SW480 (cell line): ENCODE measurements at regions not wholly inside any gene's neighbourhood (a gene's known extent, or its start where the extent isn't known, plus 50 kb on each side); places are given as distances from the start of the nearest gene placed in this dataset.
"Not testable (repeated sequence)": the region's sequence is repeated elsewhere in the genome, so short reads cannot be mapped to it uniquely, and the experiment has no call there.

ENCODE experiments used
- DNase-seq: peaks from one replicate; pipeline ENCODE4 v3.0.0-alpha.2; 2016; ENCODE audit warnings: low spot score

GRCh38 chr3:30439451-30440053, 166.8 kb upstream of the TGFBR2 start:
- no peak for DNase-seq

DNA sequence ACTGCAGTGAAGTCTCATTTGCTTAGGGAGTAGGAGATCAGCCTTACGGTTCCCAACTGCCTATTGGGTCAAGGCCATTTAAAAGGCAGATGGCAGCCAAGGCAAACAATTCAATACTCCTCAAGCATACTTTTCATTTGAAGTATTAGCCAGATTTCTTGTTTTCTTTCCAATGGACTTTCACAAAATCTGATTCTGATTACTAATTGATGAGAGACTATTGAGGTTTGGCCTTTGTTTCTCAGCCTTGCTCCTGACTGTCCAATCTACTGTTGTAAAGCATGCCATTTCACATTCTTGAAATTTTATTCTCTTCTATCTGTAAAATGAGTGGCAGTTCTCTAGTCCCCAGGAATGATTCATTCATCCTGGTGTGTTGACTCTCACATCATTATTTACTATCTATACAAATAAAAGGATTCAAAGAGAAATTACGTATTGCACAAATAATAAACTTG, 166.2 kb upstream of the TGFBR2 start:
- DNase-seq = no peak

- no peak for DNase-seq
Observed at GRCh38 chr3:30440880-30441279, 165.5 kb upstream of the TGFBR2 start.

DNA sequence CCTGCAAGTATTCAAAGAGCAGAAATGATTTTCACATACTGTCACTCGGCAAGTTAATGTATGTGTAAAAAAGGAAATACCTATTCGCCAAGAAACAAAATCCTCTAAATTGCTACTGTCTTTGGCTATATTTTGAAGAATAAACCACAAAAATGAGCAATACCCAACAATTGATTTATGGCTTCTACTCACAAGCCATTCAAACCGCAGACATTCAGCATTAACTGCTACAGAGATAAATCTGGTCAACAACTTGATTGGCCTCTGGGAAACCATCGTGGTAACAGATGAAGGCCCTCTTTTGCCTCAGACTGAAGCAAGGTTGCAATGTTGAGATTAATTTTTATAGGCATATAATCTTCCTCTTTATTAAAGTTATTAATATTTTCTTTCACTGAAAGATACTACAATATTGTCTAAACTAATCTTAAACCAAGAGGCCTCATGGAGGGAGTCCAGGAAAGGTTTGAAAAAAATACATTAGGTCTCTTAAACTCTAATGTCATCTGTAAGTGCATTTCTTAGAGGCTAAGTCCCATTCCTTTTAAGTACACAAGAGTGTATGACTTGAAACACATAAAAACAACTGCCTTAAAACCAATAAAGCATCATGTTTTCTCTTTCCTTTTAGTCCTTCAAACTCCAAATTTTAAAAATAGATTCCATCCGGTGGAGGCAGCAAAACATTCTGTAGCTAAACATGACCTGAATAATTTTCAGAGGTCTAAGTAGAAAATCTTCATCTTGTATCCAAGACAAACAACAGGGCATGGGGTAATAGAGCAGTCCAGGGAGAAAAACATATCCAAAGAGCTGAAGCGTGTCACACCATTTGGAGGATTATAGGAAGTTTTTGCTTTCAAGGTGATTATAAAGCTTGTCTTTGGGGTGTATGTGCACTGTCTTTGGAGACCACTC, 162.4 kb upstream of the TGFBR2 start:
- no peak for DNase-seq

- no peak for DNase-seq
Observed at GRCh38 chr3:30448450-30449289, 157.7 kb upstream of the TGFBR2 start.

- no peak for DNase-seq
Observed at GRCh38 chr3:30449290-30449632, 157.1 kb upstream of the TGFBR2 start.

- DNase-seq = no peak
Observed at GRCh38 chr3:30452446-30452845, 154.0 kb upstream of the TGFBR2 start.

GRCh38 chr3:30453360-30454039, 152.9 kb upstream of the TGFBR2 start:
- DNase-seq = no peak

DNA sequence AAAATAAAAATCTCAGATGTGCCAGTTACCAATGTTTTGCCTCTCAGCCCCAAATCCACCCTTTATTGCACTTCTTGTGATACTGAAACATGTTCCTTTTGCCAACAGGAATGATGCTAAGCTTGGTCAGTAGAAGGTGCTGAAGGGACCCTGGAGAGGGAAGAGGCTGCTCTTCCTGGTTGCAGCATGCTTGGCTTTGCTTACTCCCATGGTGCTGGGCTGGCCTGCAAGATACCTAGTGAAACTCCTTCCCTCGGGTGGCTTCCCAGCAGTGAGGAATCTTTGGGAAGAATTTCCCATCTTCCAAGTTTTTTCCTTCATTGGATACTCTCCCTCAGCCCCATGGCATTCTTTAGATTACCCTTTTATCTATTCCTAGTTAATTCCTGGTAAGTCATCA, 151.8 kb upstream of the TGFBR2 start:
- DNase-seq = no peak

GRCh38 chr3:30455112-30455511, 151.3 kb upstream of the TGFBR2 start:
- not testable (repeated sequence) for DNase-seq

- no peak for DNase-seq
Observed at GRCh38 chr3:30455840-30456239, 150.6 kb upstream of the TGFBR2 start.

DNA sequence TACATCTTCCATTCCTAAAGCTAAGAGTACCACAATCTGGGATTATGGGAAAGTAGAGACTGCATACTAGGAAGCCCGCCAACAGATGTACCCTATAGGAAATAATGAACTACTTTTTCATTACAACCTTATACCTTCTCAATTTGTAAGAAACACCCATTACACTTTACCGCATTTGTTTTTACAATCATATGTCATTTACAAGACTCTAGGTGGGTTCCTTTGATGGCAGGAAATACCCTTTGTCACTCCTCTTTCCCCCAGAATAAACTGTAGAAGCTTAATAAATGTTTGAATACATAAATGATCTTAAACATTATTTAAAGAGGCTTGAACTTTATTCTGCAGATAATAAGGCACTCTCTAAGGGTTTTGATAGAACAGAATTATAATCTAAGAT, 150.1 kb upstream of the TGFBR2 start:
- DNase-seq = no peak

GRCh38 chr3:30457081-30457480, 149.3 kb upstream of the TGFBR2 start:
- no peak for DNase-seq

DNA sequence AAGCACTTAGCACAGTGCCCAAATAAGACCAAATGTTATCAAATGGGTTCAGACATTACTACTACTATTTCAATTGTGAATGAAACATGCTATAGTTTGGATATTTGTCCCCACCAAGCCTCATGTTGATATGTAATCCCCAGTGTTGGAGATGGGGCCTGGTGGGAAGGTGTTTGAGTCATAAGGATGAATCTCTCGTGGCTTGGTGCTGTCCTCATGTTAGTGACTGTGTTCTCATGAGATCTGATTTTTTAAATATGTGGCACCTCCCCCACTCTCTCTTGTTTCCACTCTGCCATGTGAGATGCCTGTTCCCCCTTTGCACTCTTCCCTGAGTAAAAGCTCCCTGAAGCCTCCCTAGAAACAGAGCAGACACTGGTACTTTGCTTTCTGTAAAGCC, 148.7 kb upstream of the TGFBR2 start:
- DNase-seq = no peak

DNA sequence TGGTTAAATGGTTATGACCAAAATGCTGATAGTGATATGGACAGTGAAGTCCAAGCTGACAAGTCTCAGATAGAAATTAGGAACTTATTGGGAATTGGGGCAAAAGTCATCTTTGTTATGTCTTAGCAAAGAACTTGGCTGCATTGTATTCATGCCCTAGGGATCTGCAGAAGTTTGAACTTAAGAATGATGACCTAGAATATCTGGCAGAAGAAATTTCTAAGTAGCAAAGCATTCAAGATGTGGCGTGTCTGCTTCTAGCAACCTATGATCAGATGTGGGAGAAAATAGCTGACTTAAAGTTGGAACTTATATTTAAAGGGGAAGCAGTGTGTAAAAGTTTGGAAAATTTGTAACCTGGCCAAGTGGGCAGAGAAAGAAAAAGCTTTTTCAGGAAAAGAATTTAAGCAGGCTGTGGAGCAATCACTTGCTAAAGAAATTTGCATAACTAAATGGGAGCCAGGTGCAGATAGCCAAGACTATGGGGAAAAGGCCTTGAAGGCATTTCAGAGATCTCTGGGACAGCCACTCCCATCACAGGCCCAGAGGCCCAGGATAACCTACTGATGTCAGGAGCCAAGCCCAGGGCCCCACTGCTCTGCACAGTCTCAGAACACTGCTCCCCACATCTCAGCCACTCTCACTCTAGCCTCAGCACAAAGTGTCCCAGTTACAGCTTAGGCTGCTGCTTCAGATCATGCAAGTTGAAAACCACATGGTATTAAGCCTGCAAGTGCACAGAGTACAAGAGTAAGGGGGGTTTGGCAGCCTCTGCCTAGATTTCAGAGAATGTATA, 147.8 kb upstream of the TGFBR2 start:
- DNase-seq = no peak

GRCh38 chr3:30461311-30461710, 145.1 kb upstream of the TGFBR2 start:
- no peak for DNase-seq

DNA sequence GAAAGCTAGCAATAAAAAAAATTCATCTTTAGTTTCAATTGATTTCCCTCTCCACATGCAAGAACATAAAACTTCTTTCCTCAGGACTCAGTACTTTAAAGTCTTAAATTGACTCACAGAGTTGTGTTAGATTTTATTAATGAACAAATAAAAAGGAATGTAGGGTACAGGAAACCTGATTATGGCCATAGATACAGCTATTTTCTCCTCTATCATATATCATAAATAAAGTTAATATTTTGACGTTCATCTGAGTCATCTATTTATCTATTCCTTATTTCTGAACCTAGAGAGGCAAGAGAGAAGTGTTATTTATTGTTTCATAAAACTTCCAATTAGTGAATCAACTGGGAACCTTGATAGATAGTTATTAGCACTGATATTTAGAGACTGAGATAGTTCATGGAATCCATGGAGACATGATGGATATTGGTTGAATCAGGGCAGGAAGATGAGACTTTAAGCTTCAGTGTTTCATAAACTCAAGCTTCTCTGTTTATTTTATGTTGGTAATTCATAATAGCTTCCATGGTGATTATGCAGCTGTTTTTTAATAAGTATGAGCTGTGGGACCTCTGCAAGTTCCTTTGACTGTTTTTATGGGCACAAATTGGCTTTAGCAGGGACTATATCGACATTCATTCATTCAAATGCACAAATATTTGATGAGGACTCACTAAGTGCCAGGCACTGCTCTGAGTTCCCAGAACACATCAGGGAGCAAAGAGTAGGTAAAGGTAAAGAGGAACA, 143.5 kb upstream of the TGFBR2 start:
- DNase-seq = no peak

GRCh38 chr3:30464381-30464780, 142.0 kb upstream of the TGFBR2 start:
- DNase-seq = no peak

DNA sequence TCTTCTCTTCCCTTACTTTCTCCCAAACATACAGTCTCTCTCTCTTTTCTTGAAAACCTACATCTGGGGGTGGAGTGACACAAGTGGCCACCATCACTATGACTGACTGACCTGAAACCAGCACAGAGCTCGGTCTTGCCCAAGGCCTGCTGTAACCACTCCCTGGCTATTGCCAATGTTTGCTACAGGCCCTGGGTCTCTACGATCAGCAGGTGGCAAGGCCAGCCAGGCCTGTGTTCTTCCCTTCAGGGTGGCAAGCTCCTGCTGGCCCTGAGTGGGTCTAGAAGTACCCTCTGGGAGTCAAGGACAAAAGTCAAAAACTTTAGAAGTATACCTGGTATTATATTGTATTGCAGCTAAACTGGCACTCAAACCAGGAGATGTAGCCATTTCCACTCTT, 140.9 kb upstream of the TGFBR2 start:
- no peak for DNase-seq

GRCh38 chr3:30467596-30468238, 138.7 kb upstream of the TGFBR2 start:
- DNase-seq = no peak
